ENCODE measurements at regions not wholly inside any gene's neighbourhood (a gene's known extent, or its start where the extent isn't known, plus 50 kb on each side); places are given as distances from the start of the nearest gene placed in this dataset.

GRCh38 chr18:43936176-43936575 lies 658.9 kb upstream of the SYT4 start:
- TF ChIP-seq CTCF (IDR thresholded peaks at IDR 0.05) (no peak), POLR2AphosphoS5 (IDR thresholded peaks at IDR 0.05) (no peak)
